ENCODE measurements at regions not wholly inside any gene's neighbourhood (a gene's known extent, or its start where the extent isn't known, plus 50 kb on each side); places are given as distances from the start of the nearest gene placed in this dataset.
"Not testable (repeated sequence)": the region's sequence is repeated elsewhere in the genome, so short reads cannot be mapped to it uniquely, and the experiment has no call there.

DNA sequence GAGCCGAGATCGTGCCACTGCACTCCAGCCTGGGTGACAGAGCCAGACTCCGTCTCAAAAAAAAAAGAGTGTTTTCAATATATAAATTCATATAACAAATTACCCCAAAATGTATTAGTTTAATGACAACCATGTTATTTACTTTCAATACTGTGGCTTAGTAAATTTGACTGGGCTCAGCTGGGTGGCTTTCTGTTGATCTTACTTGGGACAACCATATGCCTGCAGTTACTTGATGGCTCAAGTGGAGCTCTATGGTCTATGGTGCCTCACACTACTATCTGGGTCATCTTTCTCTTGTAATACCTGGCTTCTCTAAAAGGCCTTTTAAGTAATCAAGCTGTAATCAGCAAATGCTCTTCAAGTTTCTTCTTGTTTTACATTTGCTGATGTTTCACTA is 341.5 kb upstream of the SPHKAP start:
- no peak overlapping the region for H3K4me3 ChIP-seq (ENCODE audit: insufficient read depth, low read depth, low read length)
- DNase-seq = no peak
- no peaks in the 10 kb centered on the region for H3K36me3 ChIP-seq (replicated peaks; ENCODE audit: control insufficient read depth, insufficient read depth, low read length)
- H3K27me3 ChIP-seq (ENCODE audit: control insufficient read depth, insufficient read depth, low read length) = no peaks in the 10 kb centered on the region

DNA sequence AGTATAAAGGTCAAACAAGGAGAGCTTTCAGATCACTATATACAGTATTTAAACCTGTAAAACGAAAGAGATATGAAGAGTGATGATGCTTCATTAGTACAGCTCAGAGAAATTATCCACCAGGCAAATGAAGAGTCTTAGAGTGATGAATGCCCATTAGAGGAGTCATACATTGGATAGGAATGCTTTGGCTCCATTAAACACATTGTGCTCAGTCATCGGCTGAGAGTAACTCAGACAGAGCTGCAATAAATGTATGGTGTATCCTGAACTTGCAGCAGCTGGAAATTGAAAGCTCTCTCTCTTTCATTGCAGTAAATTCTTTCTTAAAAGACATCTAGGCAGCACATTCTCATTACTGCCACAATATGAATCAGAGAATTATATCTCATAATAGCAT is 340.8 kb upstream of the SPHKAP start:
- no peak overlapping the region for H3K4me3 ChIP-seq (ENCODE audit: insufficient read depth, low read depth, low read length)
- no peaks in the 10 kb centered on the region for H3K36me3 ChIP-seq (replicated peaks; ENCODE audit: control insufficient read depth, insufficient read depth, low read length)
- DNase-seq = no peak
- H3K27me3 ChIP-seq (ENCODE audit: control insufficient read depth, insufficient read depth, low read length) = no peaks in the 10 kb centered on the region

DNA sequence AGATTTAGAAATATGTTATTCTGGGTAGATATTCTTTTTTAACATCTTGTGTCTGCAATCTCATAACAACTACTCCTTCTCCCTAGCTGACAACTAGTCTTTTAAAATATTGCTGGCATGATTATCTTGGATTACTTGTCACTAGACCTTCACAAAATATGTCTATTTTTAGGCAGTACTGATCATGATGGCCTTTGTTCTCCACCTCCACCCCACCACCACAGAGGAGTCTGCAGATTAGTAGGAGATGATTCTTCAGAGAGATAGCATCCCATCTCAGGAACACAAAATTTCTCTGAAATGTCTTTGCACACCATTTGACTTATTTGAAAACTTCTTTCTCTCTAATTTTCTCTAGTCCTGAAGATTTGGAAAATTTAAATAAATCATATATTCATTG is 338.1 kb upstream of the SPHKAP start:
- H3K36me3 ChIP-seq (replicated peaks; ENCODE audit: control insufficient read depth, insufficient read depth, low read length) = no peaks in the 10 kb centered on the region
- no peaks in the 10 kb centered on the region for H3K27me3 ChIP-seq (ENCODE audit: control insufficient read depth, insufficient read depth, low read length)
- no peak overlapping the region for H3K4me3 ChIP-seq (ENCODE audit: insufficient read depth, low read depth, low read length)
- no peak for DNase-seq

DNA sequence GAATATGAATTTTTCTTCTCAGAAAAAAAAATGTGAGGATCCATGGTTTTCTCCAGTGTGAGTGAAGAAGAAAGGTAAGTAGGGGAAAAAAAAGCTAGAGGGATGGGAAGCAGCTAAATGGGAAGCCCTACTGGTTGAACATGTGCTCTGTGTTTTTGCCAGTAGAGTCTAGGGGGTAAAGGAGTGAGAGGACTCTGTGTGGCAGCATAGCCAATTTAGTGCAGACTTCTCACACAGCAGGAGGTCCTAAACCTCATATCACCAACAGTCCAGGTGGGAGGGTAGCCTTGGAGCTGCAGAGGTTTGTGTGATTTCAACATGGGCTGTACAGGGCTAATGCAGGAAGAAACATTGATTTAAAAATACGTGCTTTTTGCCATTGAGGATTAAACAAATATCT is 334.5 kb upstream of the SPHKAP start:
- Histone ChIP-seq H3K4me3 (ENCODE audit: insufficient read depth, low read depth, low read length) (no peak overlapping the region), H3K36me3 (replicated peaks; ENCODE audit: control insufficient read depth, insufficient read depth, low read length) (no peaks in the 10 kb centered on the region), H3K27me3 (ENCODE audit: control insufficient read depth, insufficient read depth, low read length) (no peaks in the 10 kb centered on the region)
- peak; percentile 2 for DNase-seq

DNA sequence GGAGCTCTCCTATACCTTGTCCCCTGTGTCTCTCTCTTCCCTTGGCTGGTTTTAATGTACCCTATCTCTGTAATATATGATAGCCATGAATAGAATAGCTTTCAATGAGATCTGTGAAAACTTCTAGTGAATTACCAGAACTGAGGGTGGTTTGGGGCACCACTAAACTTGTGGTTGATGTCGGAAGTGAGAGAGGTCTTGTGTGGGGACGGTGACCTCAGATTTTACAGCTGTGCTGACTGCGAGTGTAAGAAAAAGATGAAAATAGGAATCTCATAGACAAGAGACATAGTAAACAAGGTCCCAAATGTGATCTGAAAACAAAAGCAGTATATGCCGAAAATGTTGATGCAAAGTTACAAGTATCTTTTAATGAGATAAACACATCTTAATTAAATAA is 332.0 kb upstream of the SPHKAP start:
- H3K4me3 ChIP-seq (ENCODE audit: insufficient read depth, low read depth, low read length); DNase-seq; H3K27me3 ChIP-seq (ENCODE audit: control insufficient read depth, insufficient read depth, low read length); H3K36me3 ChIP-seq (replicated peaks; ENCODE audit: control insufficient read depth, insufficient read depth, low read length): not testable (repeated sequence)

DNA sequence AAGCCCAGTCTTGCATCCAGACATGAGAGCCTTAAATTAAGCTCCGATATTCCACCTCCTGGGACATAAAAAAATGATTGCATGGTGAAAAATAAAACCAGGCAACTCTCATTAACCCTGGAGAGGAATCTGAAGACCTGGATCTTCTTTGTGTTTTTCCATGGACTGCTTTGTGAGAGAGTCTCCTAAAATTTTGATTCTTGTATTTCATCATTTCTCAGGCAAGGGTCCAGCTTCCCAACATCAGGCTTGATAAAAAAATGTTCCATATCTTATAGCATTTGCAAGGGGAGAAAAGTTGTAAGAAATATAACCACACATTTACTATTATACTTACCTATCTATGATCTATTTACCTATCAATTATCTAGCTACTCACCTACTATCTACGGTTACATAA is 327.5 kb upstream of the SPHKAP start:
- no peak overlapping the region for H3K4me3 ChIP-seq (ENCODE audit: insufficient read depth, low read depth, low read length)
- H3K27me3 ChIP-seq (ENCODE audit: control insufficient read depth, insufficient read depth, low read length) = no peaks in the 10 kb centered on the region
- DNase-seq = no peak
- H3K36me3 ChIP-seq (replicated peaks; ENCODE audit: control insufficient read depth, insufficient read depth, low read length) = no peaks in the 10 kb centered on the region

DNA sequence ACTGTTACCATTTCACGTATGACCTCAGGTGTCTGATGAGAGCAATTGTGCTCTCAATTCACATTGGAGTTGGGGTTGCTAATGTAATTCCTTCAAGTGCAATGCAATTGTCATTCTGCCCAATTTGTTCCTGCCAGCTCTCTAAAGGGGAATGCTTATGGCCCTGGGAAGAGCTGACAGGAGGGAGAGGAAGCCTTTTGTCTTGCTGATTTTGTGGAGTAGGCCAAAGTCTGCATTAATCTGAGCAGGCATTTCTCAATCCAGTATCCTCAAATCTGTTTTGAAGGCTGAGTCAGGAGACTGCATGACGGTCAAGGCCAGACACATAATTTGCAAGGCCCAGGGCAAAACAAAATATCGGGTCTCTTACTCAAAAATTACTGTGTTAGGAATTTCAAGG is 326.4 kb upstream of the SPHKAP start:
- Histone ChIP-seq H3K4me3 (ENCODE audit: insufficient read depth, low read depth, low read length) (no peak overlapping the region), H3K27me3 (ENCODE audit: control insufficient read depth, insufficient read depth, low read length) (no peaks in the 10 kb centered on the region), H3K36me3 (replicated peaks; ENCODE audit: control insufficient read depth, insufficient read depth, low read length) (no peaks in the 10 kb centered on the region)
- DNase-seq = peak; percentile 20

DNA sequence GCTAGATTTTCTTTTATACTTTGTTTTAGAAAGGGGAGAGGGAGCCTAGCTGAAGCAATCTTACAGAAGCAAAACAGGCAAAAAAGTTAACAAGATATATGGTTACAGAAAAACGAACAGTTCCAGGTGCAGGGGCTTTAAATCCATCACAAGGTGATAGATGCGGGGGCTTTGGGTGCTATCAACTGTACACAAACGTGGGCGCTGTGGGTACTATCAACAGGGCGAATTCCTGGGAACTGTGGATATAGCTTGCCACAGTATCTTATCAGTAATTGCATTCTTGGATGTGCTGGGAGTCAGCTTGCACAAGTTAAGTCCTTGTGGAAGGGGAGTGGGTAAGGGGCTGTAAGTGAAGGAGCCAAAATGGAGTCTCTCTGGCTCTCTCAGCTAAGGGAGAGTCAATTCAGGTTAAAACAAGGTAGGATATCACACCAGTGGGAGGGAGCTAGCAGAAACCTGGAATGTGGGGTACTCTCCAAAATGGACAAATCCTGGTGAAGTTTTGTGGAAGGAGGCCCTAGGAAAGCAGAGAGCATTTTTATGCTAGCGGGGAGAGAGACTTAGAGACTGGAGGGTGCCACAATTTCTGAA is 325.8 kb upstream of the SPHKAP start:
- DNase-seq = no peak

DNA sequence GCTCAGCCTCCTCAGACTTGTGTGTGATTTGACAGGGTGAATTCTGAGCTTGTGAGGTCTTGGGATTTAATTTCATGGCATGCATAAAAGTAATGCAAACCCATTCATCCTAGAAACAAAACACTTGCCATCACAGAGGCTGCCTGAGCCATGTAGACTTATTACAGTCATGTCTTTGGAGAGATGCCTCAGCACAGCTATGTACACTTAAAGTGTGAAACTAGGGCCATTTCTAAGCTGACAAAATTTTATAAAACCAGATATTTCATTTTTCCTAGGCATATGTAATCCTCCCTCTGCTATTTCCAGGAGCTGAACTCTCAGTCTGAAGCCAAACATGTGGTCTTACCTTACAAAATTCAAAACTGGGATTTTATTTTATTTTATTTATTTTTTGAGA is 322.2 kb upstream of the SPHKAP start:
- Histone ChIP-seq H3K4me3 (ENCODE audit: insufficient read depth, low read depth, low read length) (no peak overlapping the region), H3K36me3 (replicated peaks; ENCODE audit: control insufficient read depth, insufficient read depth, low read length) (no peaks in the 10 kb centered on the region), H3K27me3 (ENCODE audit: control insufficient read depth, insufficient read depth, low read length) (no peaks in the 10 kb centered on the region)
- no peak for DNase-seq

More for the DNA sequence above, 325.8 kb upstream of the SPHKAP start:
- no peak overlapping the region for H3K4me3 ChIP-seq (ENCODE audit: insufficient read depth, low read depth, low read length)
- no peaks in the 10 kb centered on the region for H3K27me3 ChIP-seq (ENCODE audit: control insufficient read depth, insufficient read depth, low read length)
- no peaks in the 10 kb centered on the region for H3K36me3 ChIP-seq (replicated peaks; ENCODE audit: control insufficient read depth, insufficient read depth, low read length)

DNA sequence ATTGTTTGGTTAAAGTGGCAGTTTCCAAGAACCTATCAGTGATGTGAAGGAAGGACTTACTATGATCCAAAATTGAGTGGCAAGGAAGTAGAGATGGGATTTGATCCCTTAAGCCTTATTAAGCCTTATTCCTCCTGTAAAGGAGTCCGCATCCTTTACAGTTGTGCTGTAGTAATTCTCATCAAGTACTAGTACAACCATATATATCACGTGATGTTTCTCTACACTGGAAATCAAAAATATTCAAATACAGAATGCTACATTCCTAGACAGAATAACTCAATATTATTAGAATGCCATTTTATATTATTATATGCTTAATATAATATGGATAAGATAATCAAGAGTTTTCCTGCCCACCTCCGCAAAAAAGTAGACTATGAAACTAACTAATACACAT is 312.4 kb upstream of the SPHKAP start:
- H3K36me3 ChIP-seq (replicated peaks; ENCODE audit: control insufficient read depth, insufficient read depth, low read length) = no peaks in the 10 kb centered on the region
- no peak overlapping the region for H3K4me3 ChIP-seq (ENCODE audit: insufficient read depth, low read depth, low read length)
- DNase-seq = no peak
- H3K27me3 ChIP-seq (ENCODE audit: control insufficient read depth, insufficient read depth, low read length) = no peaks in the 10 kb centered on the region

DNA sequence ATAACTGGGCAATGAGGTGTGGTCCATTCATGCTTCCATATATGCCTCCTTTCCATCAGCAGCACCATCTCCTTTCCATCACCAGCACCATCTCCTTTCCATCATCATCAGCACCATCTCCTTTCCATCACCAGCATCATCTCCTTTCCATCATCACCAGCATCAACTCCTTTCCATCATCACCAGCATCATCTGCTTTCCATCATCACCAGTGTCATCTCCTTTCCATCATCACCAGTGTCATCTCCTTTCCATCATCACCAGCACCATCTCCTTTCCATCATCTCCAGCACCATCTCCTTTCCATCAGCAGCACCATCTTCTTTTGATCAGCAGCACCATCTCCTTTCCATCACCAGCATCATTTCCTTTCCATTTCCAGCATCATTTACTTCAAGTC is 297.5 kb upstream of the SPHKAP start:
- H3K4me3 ChIP-seq (ENCODE audit: insufficient read depth, low read depth, low read length) = no peak overlapping the region
- no peaks in the 10 kb centered on the region for H3K27me3 ChIP-seq (ENCODE audit: control insufficient read depth, insufficient read depth, low read length)
- DNase-seq = no peak
- no peaks in the 10 kb centered on the region for H3K36me3 ChIP-seq (replicated peaks; ENCODE audit: control insufficient read depth, insufficient read depth, low read length)

DNA sequence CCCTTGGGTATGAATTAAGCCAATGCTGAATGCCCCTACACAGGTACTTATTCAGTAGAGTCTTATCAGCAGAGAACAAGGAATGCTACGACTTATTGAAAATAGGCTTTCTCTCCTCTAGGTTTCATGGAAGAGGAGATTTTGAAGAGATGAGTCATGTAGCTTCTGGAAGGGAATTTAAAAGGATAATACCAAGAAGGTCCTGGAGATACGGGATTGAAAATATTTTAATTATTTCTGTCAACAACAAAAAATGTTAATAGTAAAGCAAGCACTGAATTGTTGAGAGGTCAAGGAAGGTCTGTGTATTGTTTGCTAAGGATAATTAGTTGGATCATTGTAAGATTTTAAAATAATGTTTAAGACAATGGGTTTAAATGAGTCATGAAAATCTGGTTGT is 293.0 kb upstream of the SPHKAP start:
- no peaks in the 10 kb centered on the region for H3K27me3 ChIP-seq (ENCODE audit: control insufficient read depth, insufficient read depth, low read length)
- H3K36me3 ChIP-seq (replicated peaks; ENCODE audit: control insufficient read depth, insufficient read depth, low read length) = no peaks in the 10 kb centered on the region
- no peak overlapping the region for H3K4me3 ChIP-seq (ENCODE audit: insufficient read depth, low read depth, low read length)
- no peak for DNase-seq

DNA sequence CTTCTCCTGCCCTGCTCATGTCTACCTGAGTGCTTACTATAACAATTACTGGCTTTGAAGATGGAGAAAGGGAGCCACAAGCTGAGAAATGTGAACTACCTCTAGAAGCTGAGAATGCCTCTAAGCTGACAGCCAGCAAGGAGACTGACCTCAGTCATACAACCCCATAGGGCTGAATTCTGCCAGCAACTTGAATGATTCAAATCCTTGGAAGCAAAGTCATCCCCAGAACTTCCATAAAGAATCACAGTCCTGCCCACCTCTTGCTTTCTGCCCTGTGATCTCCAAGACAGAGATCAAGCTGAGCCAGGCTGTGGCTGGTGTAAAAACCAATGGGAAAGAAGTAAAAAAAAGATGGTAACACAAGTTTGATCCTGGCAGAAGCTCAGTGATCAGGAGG is 288.2 kb upstream of the SPHKAP start:
- Histone ChIP-seq H3K4me3 (ENCODE audit: insufficient read depth, low read depth, low read length) (no peak overlapping the region), H3K36me3 (replicated peaks; ENCODE audit: control insufficient read depth, insufficient read depth, low read length) (no peaks in the 10 kb centered on the region), H3K27me3 (ENCODE audit: control insufficient read depth, insufficient read depth, low read length) (no peaks in the 10 kb centered on the region)
- no peak for DNase-seq

DNA sequence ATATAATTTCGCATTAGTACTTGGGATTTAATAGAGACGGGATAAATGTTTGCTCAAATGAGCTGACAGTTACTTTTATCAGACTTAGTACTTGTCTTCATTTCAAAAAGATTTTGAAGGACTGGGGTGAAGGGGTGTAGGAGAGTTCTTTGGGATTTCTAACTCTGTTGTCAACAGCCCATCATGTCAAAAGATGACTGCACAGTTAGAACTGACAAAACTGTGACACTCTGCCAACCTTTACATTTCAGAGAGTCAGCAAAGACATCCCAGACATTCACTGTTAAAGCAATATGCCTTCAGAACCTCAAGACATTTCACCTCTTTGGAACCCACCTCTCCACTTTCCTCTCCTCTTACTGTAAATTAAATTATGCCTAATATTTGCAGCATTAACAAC is 285.4 kb upstream of the SPHKAP start:
- no peaks in the 10 kb centered on the region for H3K36me3 ChIP-seq (replicated peaks; ENCODE audit: control insufficient read depth, insufficient read depth, low read length)
- DNase-seq = no peak
- no peaks in the 10 kb centered on the region for H3K27me3 ChIP-seq (ENCODE audit: control insufficient read depth, insufficient read depth, low read length)
- no peak overlapping the region for H3K4me3 ChIP-seq (ENCODE audit: insufficient read depth, low read depth, low read length)

DNA sequence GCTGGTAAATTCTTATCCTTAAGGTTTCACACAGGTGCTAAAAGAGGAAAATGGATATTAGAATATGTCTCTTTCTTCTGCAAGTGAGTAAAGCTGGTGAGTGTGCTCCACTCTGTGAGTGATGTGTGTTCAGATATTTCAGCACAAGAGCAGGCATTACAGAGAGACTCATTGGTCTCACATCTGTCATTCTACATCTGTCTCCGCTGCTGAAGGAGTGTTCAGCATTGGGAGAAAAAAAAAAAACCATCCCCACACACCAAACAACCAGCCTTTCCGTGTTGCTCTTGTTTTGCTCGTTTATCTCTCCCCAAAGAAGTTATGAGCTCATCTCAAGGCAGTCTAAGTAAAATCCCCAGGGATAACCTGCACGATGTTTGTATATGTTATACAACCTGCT is 283.9 kb upstream of the SPHKAP start:
- Histone ChIP-seq H3K36me3 (replicated peaks; ENCODE audit: control insufficient read depth, insufficient read depth, low read length) (no peaks in the 10 kb centered on the region), H3K27me3 (ENCODE audit: control insufficient read depth, insufficient read depth, low read length) (no peaks in the 10 kb centered on the region), H3K4me3 (ENCODE audit: insufficient read depth, low read depth, low read length) (no peak overlapping the region)
- DNase-seq = no peak

DNA sequence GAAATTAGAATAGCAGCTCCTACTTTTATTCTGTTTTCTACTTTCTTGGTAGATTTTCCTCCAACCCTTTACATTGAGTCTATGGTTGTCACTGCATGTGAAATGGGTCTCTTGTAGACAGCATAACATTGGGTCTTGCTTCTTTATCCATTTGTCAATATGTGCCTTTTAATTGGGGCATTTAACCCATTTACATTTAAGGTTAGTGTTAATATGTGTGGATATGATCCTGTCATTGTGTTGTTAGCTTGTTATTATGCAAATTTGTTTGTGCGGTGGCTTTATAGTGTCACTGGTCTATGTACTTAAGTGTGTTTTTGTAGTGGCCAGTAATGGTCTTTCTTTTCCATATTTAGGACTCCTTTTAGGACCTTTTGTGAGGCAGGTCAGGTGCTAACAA is 276.9 kb upstream of the SPHKAP start:
- H3K36me3 ChIP-seq (replicated peaks; ENCODE audit: control insufficient read depth, insufficient read depth, low read length) = no peaks in the 10 kb centered on the region
- no peaks in the 10 kb centered on the region for H3K27me3 ChIP-seq (ENCODE audit: control insufficient read depth, insufficient read depth, low read length)
- H3K4me3 ChIP-seq (ENCODE audit: insufficient read depth, low read depth, low read length) = no peak overlapping the region
- DNase-seq = no peak

Data from H7 (cell line).